ENCODE measurements at regions not wholly inside any gene's neighbourhood (a gene's known extent, or its start where the extent isn't known, plus 50 kb on each side); places are given as distances from the start of the nearest gene placed in this dataset.

DNA sequence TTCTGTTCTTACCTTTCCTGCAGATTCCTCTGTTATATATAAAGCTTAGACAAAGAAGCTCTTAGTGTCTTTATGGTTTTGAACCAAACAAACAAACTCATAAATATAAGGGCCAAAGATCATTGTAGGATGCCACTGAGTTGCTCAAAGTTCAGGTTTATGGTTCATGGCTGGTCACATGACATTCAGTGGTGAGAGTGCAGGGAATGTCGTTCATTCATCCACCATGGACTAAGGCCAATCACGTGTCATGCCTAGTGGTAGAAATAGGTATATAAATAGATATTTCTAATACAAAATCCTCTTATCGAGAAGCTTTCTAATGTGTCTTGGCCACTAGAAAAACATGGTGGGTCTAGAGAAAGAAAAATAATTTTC is 119.4 kb downstream of the GATA3 start:
- TF ChIP-seq CTCF (IDR thresholded peaks at IDR 0.05) (no peak), POLR2A (IDR thresholded peaks at IDR 0.05) (no peak), POLR2AphosphoS5 (IDR thresholded peaks at IDR 0.05; ENCODE audit: insufficient read depth in 1 of 2, low read depth in 1 of 2) (no peak)
